ENCODE measurements at regions not wholly inside any gene's neighbourhood (a gene's known extent, or its start where the extent isn't known, plus 50 kb on each side); places are given as distances from the start of the nearest gene placed in this dataset.

DNA sequence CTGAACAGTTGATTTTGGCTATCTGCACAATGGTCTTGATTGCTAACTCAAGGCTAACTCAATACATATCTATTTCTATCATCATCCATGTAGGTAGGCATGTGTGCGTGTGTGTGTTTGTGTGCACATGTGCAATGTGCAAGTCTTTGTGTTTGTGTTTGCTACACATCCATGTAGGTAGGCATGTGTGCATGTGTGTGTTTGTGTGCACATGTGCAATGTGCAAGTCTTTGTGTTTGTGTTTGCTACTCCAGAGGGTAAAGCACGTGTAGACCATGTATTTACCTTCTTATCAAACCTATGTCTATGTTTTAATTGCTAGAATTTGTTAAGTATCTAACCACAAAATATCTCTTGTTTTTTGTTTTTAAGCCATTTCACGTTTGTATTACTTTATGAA lies 962.6 kb downstream of the LRFN5 start:
- TF ChIP-seq, protein P1, sequence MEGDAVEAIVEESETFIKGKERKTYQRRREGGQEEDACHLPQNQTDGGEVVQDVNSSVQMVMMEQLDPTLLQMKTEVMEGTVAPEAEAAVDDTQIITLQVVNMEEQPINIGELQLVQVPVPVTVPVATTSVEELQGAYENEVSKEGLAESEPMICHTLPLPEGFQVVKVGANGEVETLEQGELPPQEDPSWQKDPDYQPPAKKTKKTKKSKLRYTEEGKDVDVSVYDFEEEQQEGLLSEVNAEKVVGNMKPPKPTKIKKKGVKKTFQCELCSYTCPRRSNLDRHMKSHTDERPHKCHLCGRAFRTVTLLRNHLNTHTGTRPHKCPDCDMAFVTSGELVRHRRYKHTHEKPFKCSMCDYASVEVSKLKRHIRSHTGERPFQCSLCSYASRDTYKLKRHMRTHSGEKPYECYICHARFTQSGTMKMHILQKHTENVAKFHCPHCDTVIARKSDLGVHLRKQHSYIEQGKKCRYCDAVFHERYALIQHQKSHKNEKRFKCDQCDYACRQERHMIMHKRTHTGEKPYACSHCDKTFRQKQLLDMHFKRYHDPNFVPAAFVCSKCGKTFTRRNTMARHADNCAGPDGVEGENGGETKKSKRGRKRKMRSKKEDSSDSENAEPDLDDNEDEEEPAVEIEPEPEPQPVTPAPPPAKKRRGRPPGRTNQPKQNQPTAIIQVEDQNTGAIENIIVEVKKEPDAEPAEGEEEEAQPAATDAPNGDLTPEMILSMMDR (IDR thresholded peaks at IDR 0.05): no peak
- no peak for TF ChIP-seq POLR2A (IDR thresholded peaks at IDR 0.05; ENCODE audit: low read depth)
